ENCODE measurements at regions not wholly inside any gene's neighbourhood (a gene's known extent, or its start where the extent isn't known, plus 50 kb on each side); places are given as distances from the start of the nearest gene placed in this dataset.
"Not testable (repeated sequence)": the region's sequence is repeated elsewhere in the genome, so short reads cannot be mapped to it uniquely, and the experiment has no call there.

GRCh38 chr7:9071160-9071762 is 637.9 kb downstream of the NXPH1 start:
- DNase-seq (ENCODE audit: low read depth) = no peak

- DNase-seq (ENCODE audit: low read depth) = not testable (repeated sequence)
These were observed 642.4 kb downstream of the NXPH1 start for GRCh38 chr7:9075774-9076173.

- DNase-seq (ENCODE audit: low read depth) = no peak
These were observed 648.8 kb downstream of the NXPH1 start for GRCh38 chr7:9082203-9082602.

GRCh38 chr7:9083837-9084236 is 650.4 kb downstream of the NXPH1 start:
- no peak for DNase-seq (ENCODE audit: low read depth)

GRCh38 chr7:9091282-9091681 is 657.9 kb downstream of the NXPH1 start:
- no peak for DNase-seq (ENCODE audit: low read depth)

GRCh38 chr7:9097565-9098060 is 664.2 kb downstream of the NXPH1 start:
- DNase-seq (ENCODE audit: low read depth) = no peak

GRCh38 chr7:9100289-9100688 is 666.9 kb downstream of the NXPH1 start:
- no peak for DNase-seq (ENCODE audit: low read depth)

GRCh38 chr7:9102846-9103245 is 669.4 kb downstream of the NXPH1 start:
- no peak for DNase-seq (ENCODE audit: low read depth)

GRCh38 chr7:9106747-9107146 is 673.3 kb downstream of the NXPH1 start:
- no peak for DNase-seq (ENCODE audit: low read depth)

- no peak for DNase-seq (ENCODE audit: low read depth)
These were observed 686.9 kb downstream of the NXPH1 start for GRCh38 chr7:9120331-9120730.

- DNase-seq (ENCODE audit: low read depth) = no peak
These were observed 690.9 kb downstream of the NXPH1 start for GRCh38 chr7:9124320-9124719.

GRCh38 chr7:9125246-9125645 is 691.8 kb downstream of the NXPH1 start:
- no peak for DNase-seq (ENCODE audit: low read depth)

GRCh38 chr7:9127901-9128300 is 694.5 kb downstream of the NXPH1 start:
- no peak for DNase-seq (ENCODE audit: low read depth)

- no peak for DNase-seq (ENCODE audit: low read depth)
These were observed 715.3 kb downstream of the NXPH1 start for GRCh38 chr7:9148687-9149086.

GRCh38 chr7:9149499-9150082 is 716.2 kb downstream of the NXPH1 start:
- no peak for DNase-seq (ENCODE audit: low read depth)

- DNase-seq (ENCODE audit: low read depth) = not testable (repeated sequence)
These were observed 730.3 kb downstream of the NXPH1 start for GRCh38 chr7:9163691-9164090.

- DNase-seq (ENCODE audit: low read depth) = no peak
These were observed 742.5 kb downstream of the NXPH1 start for GRCh38 chr7:9175871-9176270.

GRCh38 chr7:9181356-9181755 is 747.9 kb downstream of the NXPH1 start:
- no peak for DNase-seq (ENCODE audit: low read depth)

GRCh38 chr7:9186730-9187129 is 753.3 kb downstream of the NXPH1 start:
- no peak for DNase-seq (ENCODE audit: low read depth)

- no peak for DNase-seq (ENCODE audit: low read depth)
These were observed 756.3 kb downstream of the NXPH1 start for GRCh38 chr7:9189703-9190102.

GRCh38 chr7:9192969-9193368 is 759.6 kb downstream of the NXPH1 start:
- DNase-seq (ENCODE audit: low read depth) = no peak

GRCh38 chr7:9200626-9201025 is 767.2 kb downstream of the NXPH1 start:
- DNase-seq (ENCODE audit: low read depth) = no peak

- no peak for DNase-seq (ENCODE audit: low read depth)
These were observed 768.5 kb downstream of the NXPH1 start for GRCh38 chr7:9201928-9202327.

GRCh38 chr7:9204571-9204970 is 771.2 kb downstream of the NXPH1 start:
- no peak for DNase-seq (ENCODE audit: low read depth)

All from M059J (cell line).